Natural killer cell (primary cell): ENCODE measurements at regions not wholly inside any gene's neighbourhood (a gene's known extent, or its start where the extent isn't known, plus 50 kb on each side); places are given as distances from the start of the nearest gene placed in this dataset.

Source experiments
- ATAC-seq, 3 donors: fragments of 150-1000 bp in 2 of 3; fragments of 200-7000 bp in 1 of 3; cut with Tn5 transposase; 1 replicate in 1 of 3; 2 replicates in 2 of 3; pipeline ENCODE4 v1.10.0; 2021; ENCODE audit warnings: mild to moderate bottlenecking in 2 of 3, moderate library complexity in 2 of 3
- DNase-seq, 2 donors: peaks; one replicate each; pipeline versions ENCODE4 v3.0.0 to v3.0.0-alpha.2; 2013 to 2021; ENCODE audit warnings: mixed read lengths in 1 of 2
- H3K27ac ChIP-seq: one replicate; pipeline ENCODE4 v1.5.1; 2013; ENCODE audit warnings: mild to moderate bottlenecking, low read length
- H3K27me3 ChIP-seq: one replicate; pipeline ENCODE4 v1.6.1; 2013; ENCODE audit warnings: low read length; ENCODE audit not compliant: control insufficient read depth, insufficient read depth
- H3K36me3 ChIP-seq: one replicate; pipeline ENCODE4 v1.6.1; 2013; ENCODE audit warnings: low read length; ENCODE audit not compliant: control insufficient read depth, insufficient read depth
- H3K4me1 ChIP-seq: one replicate; pipeline ENCODE4 v1.6.1; 2013; ENCODE audit warnings: low read length; ENCODE audit not compliant: control insufficient read depth, insufficient read depth
- H3K4me3 ChIP-seq: one replicate; pipeline ENCODE4 v1.5.1; 2013; ENCODE audit warnings: low read length
- H3K9me3 ChIP-seq: one replicate; pipeline ENCODE4 v1.6.1; 2013; ENCODE audit warnings: low read length; ENCODE audit not compliant: control insufficient read depth, insufficient read depth
- H3K27ac Mint-ChIP-seq, 2 donors: one replicate each; pipeline ENCODE4 v1.8.0; 2022; ENCODE audit warnings: mild to moderate bottlenecking in 2 of 2, mixed read lengths in 2 of 2, moderate library complexity in 1 of 2
- H3K27me3 Mint-ChIP-seq, 2 donors: one replicate each; pipeline ENCODE4 v1.8.0; 2022; ENCODE audit warnings: low read depth in 2 of 2, mixed read lengths in 2 of 2
- H3K36me3 Mint-ChIP-seq: one replicate; pipeline ENCODE4 v1.8.0; 2022; ENCODE audit warnings: mixed read lengths
- H3K4me1 Mint-ChIP-seq, 2 donors: one replicate each; pipeline ENCODE4 v1.8.0; 2022; ENCODE audit warnings: mixed read lengths in 2 of 2
- H3K4me3 Mint-ChIP-seq: one replicate; pipeline ENCODE4 v1.8.0; 2022; ENCODE audit warnings: mild to moderate bottlenecking, moderate library complexity, mixed read lengths
- H3K9me3 Mint-ChIP-seq, 2 donors: one replicate each; pipeline ENCODE4 v1.8.0; 2022; ENCODE audit warnings: mixed read lengths in 2 of 2
- WGBS: methylation state at CpG from one replicate; pipeline ENCODE4 v1.1.7; 2013; ENCODE audit warnings: missing lambda C conversion rate; ENCODE audit not compliant: insufficient coverage; 5-methylcytosine and 5-hydroxymethylcytosine counted together
- intact Hi-C: fragments of 100-400 bp; cut with micrococcal nuclease; formaldehyde crosslinking; loops from one replicate; pipeline ENCODE4 v1.14.2; 2022
- TF ChIP-seq, protein P1 (sequence below): fragments of 200-600 bp; IDR thresholded peaks from one replicate; pipeline ENCODE4 v1.8.0; 2022; ENCODE audit warnings: antibody characterized with exemption

DNA sequence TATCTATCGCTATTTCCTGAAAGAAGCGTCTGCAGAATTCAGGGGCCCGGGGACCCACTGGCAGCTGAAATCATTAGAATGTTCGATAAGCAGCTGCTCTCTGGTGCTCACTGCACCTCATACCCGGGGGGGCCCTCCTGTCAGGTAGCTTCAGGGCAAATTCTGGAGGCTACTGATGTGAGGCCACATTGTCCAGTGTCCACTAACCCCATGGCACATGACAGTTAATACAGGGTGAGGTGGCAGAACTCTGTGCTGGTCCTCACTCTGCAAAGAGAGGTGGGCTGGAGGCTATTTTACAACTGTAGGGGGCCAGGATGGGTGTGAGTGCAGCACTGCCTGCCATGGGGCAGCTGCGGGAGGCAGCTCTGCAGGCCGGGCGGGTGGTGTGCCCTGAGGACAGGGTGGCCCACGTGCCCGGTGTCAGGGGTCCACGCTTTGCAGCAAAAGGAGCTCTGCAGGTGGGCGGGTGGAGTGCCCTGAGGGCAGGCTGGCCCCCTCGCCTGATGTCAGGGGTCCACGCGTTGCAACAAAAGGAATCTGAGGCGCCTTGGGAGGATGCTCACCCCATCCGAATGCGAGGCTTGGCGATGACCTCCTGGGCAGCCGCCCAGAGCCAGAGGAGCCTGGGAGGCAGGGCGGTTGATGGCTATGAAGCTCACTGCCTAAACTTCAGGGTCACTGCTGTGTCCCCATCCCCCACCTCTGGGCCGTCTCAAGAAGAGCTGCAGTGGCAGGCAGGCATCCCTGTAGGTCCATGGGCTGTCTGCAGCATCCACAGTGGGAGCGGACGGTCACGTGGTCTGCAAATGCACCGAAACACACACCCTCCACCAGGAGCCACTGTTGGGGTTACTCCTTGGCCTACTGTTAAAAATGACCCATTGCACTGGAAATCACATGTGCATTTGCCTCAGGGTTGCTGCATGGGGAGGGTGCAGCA, 207.0 kb upstream of the SALL3 start:
- Mint-ChIP-seq H3K4me1 (no peaks in the 10 kb centered on the region), H3K27me3 (no peaks in the 10 kb centered on the region), H3K4me3 (no peak overlapping the region), H3K9me3 (no peaks in the 10 kb centered on the region), H3K27ac (no peak overlapping the region), H3K36me3 (no peaks in the 10 kb centered on the region)
- no peak for DNase-seq
- Histone ChIP-seq H3K27ac (no peak overlapping the region), H3K36me3 (no peaks in the 10 kb centered on the region), H3K4me3 (no peak overlapping the region), H3K27me3 (no peaks in the 10 kb centered on the region), H3K9me3 (no peaks in the 10 kb centered on the region), H3K4me1 (no peaks in the 10 kb centered on the region)
- intact Hi-C loops: no loop called here
- TF ChIP-seq, protein P1, sequence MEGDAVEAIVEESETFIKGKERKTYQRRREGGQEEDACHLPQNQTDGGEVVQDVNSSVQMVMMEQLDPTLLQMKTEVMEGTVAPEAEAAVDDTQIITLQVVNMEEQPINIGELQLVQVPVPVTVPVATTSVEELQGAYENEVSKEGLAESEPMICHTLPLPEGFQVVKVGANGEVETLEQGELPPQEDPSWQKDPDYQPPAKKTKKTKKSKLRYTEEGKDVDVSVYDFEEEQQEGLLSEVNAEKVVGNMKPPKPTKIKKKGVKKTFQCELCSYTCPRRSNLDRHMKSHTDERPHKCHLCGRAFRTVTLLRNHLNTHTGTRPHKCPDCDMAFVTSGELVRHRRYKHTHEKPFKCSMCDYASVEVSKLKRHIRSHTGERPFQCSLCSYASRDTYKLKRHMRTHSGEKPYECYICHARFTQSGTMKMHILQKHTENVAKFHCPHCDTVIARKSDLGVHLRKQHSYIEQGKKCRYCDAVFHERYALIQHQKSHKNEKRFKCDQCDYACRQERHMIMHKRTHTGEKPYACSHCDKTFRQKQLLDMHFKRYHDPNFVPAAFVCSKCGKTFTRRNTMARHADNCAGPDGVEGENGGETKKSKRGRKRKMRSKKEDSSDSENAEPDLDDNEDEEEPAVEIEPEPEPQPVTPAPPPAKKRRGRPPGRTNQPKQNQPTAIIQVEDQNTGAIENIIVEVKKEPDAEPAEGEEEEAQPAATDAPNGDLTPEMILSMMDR: no peak
- no peak for ATAC-seq
- WGBS: 82% methylated on average over 26 of the region's 26 CpGs

DNA sequence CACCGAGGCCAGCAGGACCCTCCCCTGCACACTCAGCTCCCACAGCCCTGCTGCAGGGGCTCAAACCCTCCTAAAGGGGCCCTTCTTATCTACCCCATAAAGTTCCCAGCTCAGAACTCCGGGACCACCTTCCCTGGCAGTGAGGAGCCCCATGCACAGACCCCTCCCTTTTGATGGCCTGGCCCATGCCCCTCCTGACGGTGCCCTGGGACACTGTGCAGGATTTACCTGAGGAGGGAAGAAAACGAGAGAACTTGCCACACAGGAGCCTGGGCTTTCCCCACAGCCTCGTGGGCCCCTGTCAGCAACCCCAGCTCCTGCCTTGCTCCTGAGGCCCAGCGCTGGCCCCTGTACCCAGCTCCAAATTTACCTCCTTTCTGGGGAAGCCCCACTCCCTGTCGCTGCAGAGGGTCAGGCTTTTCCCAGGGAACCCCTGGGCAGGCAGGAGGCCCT, 206.3 kb upstream of the SALL3 start:
- H3K36me3 Mint-ChIP-seq: no peaks in the 10 kb centered on the region
- H3K27me3 Mint-ChIP-seq: no peaks in the 10 kb centered on the region
- Histone ChIP-seq H3K36me3 (no peaks in the 10 kb centered on the region), H3K27me3 (no peaks in the 10 kb centered on the region), H3K4me1 (no peaks in the 10 kb centered on the region), H3K9me3 (no peaks in the 10 kb centered on the region), H3K27ac (no peak overlapping the region), H3K4me3 (no peak overlapping the region)
- DNase-seq (no peak), ATAC-seq (no peak)
- WGBS: 76% methylated on average over 7 of the region's 7 CpGs
- no peak overlapping the region for H3K4me3 Mint-ChIP-seq
- no peak overlapping the region for H3K27ac Mint-ChIP-seq
- intact Hi-C loops: no loop called here
- H3K4me1 Mint-ChIP-seq: no peaks in the 10 kb centered on the region
- TF ChIP-seq, protein P1: no peak
- no peaks in the 10 kb centered on the region for H3K9me3 Mint-ChIP-seq

DNA sequence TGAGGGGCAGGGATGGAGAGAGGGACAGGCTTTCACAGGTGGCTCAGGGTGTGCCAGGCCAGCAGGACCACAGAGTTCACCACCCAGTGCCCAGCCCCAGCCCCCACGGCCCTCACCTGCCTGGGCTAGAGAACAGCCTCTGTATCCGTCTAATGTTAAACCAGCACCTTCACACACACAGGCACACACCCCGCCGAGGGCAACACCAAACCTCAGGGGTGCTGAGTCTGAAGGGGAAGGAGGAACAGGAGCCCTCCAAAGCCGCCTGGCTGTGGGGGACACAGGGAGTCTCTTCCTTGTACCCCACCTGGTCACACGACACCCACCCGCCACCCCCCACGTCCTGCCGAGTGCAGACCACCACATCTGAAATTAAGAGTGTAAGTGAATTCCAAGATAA, 205.8 kb upstream of the SALL3 start:
- Mint-ChIP-seq H3K9me3 (no peaks in the 10 kb centered on the region), H3K4me3 (no peak overlapping the region), H3K27ac (no peak overlapping the region), H3K27me3 (no peaks in the 10 kb centered on the region), H3K4me1 (no peaks in the 10 kb centered on the region), H3K36me3 (no peaks in the 10 kb centered on the region)
- Histone ChIP-seq H3K4me1 (no peaks in the 10 kb centered on the region), H3K4me3 (no peak overlapping the region), H3K27ac (no peak overlapping the region), H3K36me3 (no peaks in the 10 kb centered on the region), H3K9me3 (no peaks in the 10 kb centered on the region), H3K27me3 (no peaks in the 10 kb centered on the region)
- ATAC-seq (no peak), DNase-seq (no peak)
- intact Hi-C loops: no loop called here
- WGBS: 82% methylated on average over 5 of the region's 9 CpGs
- TF ChIP-seq, protein P1: no peak
